ENCODE measurements at regions not wholly inside any gene's neighbourhood (a gene's known extent, or its start where the extent isn't known, plus 50 kb on each side); places are given as distances from the start of the nearest gene placed in this dataset.

GRCh38 chr11:122423273-122423672 is 232.2 kb upstream of the UBASH3B start:
- TF ChIP-seq POLR2A (IDR thresholded peaks at IDR 0.05) (no peak), CTCF (IDR thresholded peaks at IDR 0.05) (no peak), EP300 (IDR thresholded peaks at IDR 0.05) (no peak)

Measured in ovary (tissue), 3 donors.